HG02840 (cell line): ENCODE measurements at regions not wholly inside any gene's neighbourhood (a gene's known extent, or its start where the extent isn't known, plus 50 kb on each side); places are given as distances from the start of the nearest gene placed in this dataset.

Experiments used
- ATAC-seq: cut with Tn5 transposase; IDR thresholded peaks from one replicate; pipeline ENCODE4 v1.9.1; 2021; ENCODE audit warnings: mild to moderate bottlenecking, moderate library complexity, moderate number of reproducible peaks; ENCODE audit not compliant: unreplicated experiment, low FRiP score

- ATAC-seq = no peak
These were observed 72.3 kb downstream of the FAM76B start for GRCh38 chr11:95717314-95717713.

- peak; percentile 13 for ATAC-seq
These were observed 73.3 kb downstream of the FAM76B start for GRCh38 chr11:95716266-95716665.

- ATAC-seq = peak; percentile 53
These were observed 73.8 kb downstream of the FAM76B start for GRCh38 chr11:95715777-95716241.

DNA sequence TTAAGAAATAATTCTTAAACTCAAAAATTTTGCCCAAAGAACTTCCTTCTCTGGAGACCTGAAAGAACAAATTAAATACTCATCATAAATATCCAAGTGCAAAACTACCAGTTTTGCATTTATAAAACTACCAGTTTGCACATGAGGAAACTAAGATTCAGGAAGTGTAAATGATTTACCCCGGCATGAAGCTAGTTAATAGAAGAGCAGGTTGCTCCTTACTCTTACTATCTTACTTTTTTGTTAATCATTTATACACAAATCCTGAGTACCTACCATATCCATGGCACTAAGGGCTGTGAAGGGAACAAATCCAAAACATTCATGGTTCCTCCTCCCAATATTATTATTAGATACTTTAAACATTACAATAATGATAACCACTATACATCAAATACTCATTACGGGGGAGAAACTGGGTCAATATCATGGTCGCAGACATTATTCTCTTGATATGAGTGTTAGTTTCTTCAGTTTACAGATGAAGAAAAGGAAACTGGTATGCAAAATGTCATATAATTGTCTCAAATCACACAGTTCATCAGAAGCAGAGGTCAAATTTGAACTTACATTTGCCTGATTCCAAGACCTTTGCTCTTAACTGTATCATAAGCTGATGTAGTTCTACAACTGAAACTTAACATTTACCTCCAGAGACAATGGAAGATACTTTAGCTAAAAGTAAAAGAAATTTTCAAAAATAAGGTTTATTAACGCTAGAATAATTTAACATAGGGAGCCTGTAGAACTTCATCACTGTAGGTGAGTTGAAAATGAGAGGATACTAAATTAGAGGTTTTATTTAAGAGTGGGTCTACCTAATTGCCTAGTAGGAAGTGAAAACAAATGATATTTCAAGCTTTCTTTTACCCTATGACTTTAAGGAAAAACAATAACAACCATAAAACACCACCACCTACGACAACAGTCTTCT lies 74.5 kb downstream of the FAM76B start:
- no peak for ATAC-seq

GRCh38 chr11:95713428-95713827 lies 76.2 kb downstream of the FAM76B start:
- ATAC-seq = no peak

- ATAC-seq = peak; percentile 24
These were observed 77.7 kb downstream of the FAM76B start for GRCh38 chr11:95711945-95712221.

- peak; percentile 52 for ATAC-seq
These were observed 78.2 kb downstream of the FAM76B start for GRCh38 chr11:95711162-95711944.

DNA sequence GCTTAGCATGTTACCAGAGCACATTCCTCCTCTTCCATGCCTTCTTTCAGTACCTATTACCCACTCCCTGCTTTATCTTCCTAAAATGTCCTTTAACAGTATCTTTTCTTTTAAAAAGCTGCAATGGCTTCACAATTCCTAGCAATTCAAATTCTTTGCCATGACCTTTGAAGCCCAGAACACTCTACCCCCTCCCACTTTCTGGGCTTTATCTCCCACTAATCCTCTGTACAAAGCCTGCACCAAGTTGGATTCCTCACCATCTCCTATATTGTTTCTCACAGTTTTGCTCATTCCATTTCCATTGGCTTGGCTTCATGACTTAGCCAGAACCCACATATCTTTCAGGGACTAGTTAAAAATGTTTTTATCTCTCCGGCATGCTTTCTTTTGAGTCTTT lies 80.9 kb downstream of the FAM76B start:
- ATAC-seq = no peak

- ATAC-seq = no peak
These were observed 82.6 kb downstream of the FAM76B start for GRCh38 chr11:95706974-95707387.

DNA sequence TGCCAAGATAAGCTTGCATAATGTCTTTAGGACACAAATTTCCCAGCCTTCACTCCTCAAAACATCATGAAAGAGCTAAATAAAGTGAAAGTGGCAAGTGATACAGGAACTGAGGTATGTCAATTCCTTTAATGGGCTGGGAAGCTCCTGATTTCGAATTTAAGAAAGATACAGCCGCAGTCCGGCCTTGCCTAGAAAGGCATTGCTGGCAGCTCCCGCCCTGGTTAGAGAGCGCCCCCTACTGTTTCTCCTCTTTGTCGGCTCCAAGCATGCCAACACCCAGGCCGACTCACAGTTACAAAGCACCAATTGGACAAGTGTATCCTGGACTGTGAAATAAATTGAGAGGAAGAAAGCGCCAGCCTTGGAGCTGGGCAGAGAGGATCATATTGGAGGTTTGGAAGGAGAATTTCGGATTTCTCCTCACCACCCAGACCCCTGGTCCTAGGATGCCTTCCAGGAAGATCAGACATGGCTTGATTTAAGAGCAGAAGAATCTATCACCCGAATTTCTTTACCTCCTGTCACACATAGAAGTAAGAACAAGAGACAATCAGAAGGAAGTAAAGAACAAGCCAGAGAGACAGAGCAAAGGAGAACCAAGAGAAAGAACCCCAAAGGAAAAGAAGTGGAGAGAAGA lies 84.0 kb downstream of the FAM76B start:
- ATAC-seq = peak; percentile 75

- no peak for ATAC-seq
These were observed 84.7 kb downstream of the FAM76B start for GRCh38 chr11:95704865-95705264.

- no peak for ATAC-seq
These were observed 86.5 kb downstream of the FAM76B start for GRCh38 chr11:95703049-95703448.

DNA sequence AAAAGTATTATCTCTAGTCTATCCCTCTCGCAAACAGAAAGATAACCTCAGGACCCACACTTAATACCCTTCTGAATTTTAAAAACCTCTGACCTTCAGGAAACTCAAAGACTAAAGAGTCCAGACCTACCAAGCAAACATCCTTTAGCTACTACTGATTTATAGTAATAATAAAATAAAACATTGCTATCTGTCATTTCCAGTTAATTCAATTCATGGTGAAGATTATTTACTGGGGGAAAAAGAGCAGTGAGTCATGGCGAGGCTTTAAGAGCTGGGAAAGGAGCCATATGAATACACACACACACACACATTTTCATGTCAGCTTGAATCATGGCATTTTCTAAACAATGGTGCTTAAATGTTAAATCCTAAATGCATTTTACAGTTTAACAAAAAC lies 87.1 kb downstream of the FAM76B start:
- ATAC-seq = no peak

DNA sequence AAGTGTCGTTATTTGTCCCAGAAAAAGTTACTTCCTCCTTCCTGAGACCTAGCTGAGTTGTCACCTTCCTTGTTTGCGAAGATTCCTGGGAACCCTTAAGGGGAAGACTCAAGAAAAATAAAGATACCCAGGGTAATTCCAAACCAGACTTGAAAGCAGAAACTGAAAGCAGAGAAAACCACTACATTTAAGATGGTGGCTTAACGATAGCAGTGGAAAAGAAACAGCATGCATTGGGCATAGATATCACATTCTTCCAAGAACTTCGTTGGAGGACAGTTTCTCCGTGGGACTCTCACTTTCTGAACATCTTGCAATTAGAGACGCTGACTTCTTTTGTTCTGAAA lies 89.1 kb downstream of the FAM76B start:
- no peak for ATAC-seq

DNA sequence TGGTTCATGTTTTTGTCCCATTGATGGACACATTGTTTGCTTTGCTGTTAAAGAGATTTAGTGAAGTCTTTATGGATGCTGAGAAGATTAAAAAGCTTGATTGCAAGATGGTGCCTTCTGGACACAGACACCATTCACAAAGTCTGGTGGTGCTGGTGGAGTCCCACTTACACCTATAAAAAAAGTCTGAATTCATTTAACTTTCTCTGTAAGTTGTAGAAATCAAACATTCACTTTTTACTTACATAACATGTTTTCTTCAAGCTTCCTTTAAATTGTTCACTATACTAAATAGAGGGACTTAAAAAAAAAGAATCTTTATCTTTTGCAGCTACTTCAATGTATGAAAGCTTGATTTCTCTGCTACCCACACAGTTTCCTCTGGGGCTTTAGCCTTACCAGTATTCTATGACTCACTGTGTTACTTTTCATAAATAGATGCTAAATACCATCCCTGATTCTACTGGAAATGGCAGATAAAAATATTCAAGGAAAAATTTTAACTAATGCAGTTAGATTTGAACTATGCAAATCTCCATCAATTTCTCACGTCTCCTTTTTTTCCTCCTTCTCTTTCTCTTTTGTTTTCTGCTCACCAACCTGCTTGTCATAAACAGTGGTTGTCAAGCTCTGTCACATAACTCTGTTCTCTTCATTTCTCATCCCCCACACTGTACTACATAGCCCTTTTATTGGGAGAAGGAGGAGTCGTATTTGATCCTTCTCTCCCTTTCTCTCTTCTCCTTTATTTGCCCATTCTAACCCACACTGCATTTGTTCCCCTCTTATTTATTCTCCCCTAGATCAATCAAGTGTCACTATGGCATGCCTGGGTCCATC lies 89.7 kb downstream of the FAM76B start:
- ATAC-seq = no peak

GRCh38 chr11:95698676-95699557 lies 90.7 kb downstream of the FAM76B start:
- ATAC-seq = no peak

- no peak for ATAC-seq
These were observed 91.8 kb downstream of the FAM76B start for GRCh38 chr11:95697614-95698408.

- no peak for ATAC-seq
These were observed 94.4 kb downstream of the FAM76B start for GRCh38 chr11:95695181-95695580.

DNA sequence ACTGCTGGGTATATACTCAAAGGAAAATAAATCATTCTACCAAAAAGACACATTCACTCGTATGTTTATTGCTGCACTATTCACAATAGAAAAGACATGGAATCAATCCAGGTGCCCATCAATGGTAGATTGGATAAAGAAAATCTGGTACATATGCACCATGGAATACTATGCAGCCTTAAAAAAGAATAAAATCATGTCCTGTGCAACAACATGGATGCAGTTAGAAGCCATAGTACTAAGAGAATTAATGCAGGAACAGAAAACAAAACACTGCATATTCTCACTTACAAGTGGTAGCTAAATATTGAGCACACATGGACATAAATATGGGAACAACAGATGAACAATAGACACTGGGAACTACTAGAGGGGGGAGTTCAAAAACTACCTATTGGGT lies 96.3 kb downstream of the FAM76B start:
- ATAC-seq = no peak
